Cardiac muscle cell (in vitro differentiated cells and primary cell): ENCODE measurements at regions not wholly inside any gene's neighbourhood (a gene's known extent, or its start where the extent isn't known, plus 50 kb on each side); places are given as distances from the start of the nearest gene placed in this dataset.

Experiments
- DNase-seq, 2 donors: peaks; one replicate each; pipeline versions ENCODE4 v3.0.0 to v3.0.0-alpha.2; 2010 to 2017; ENCODE audit warnings: low read depth in 1 of 2, low spot score in 1 of 2
- H3K27ac ChIP-seq: fragments of 200-600 bp; sonication (generic); 2 replicates; pipeline ENCODE4 v1.5.1; 2016
- H3K27me3 ChIP-seq: fragments of 200-600 bp; sonication (generic); 2 replicates; pipeline ENCODE4 v1.6.0; 2016; ENCODE audit warnings: control low read depth
- H3K36me3 ChIP-seq: fragments of 200-600 bp; sonication (generic); 2 replicates; pipeline ENCODE4 v1.5.1; 2016; ENCODE audit warnings: control low read depth
- H3K4me1 ChIP-seq: fragments of 200-600 bp; sonication (generic); 2 replicates; pipeline ENCODE4 v1.8.1; 2017; ENCODE audit warnings: low read depth, mild to moderate bottlenecking, mixed run types
- H3K4me3 ChIP-seq: fragments of 200-600 bp; sonication (generic); 2 replicates; pipeline ENCODE4 v1.5.1; 2016; ENCODE audit warnings: mild to moderate bottlenecking
- H3K9me3 ChIP-seq: fragments of 200-600 bp; sonication (generic); 2 replicates; pipeline ENCODE4 v1.5.1; 2017; ENCODE audit warnings: low read depth, mild to moderate bottlenecking, control low read depth
- TF ChIP-seq, protein P1 (sequence below): IDR thresholded peaks from 2 replicates; pipeline ENCODE4 v1.5.1; 2012; ENCODE audit warnings: low read depth, mild to moderate bottlenecking, low read length

DNA sequence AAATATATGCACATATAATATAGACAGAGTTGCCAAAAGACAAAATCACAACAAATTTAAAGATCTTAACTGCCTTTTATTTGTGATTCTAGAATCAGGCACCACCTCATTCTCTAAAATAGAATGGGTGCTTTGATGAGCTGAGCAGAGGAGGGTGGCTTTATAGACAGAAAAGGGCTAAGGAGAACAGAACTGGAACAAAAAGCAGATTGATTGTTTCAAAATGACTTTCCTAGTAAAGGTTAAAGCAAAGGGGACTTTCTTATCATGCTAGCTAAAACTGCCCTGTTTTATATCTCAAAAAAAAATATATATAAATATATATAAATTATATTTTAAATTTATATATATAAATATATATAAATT lies 287.6 kb downstream of the FAT3 start:
- Histone ChIP-seq H3K4me1 (no peaks in the 10 kb centered on the region), H3K4me3 (no peak overlapping the region), H3K36me3 (no peaks in the 10 kb centered on the region), H3K27ac (no peak overlapping the region), H3K27me3 (no peaks in the 10 kb centered on the region), H3K9me3 (no peaks in the 10 kb centered on the region)
- no peak for DNase-seq
- TF ChIP-seq, protein P1, sequence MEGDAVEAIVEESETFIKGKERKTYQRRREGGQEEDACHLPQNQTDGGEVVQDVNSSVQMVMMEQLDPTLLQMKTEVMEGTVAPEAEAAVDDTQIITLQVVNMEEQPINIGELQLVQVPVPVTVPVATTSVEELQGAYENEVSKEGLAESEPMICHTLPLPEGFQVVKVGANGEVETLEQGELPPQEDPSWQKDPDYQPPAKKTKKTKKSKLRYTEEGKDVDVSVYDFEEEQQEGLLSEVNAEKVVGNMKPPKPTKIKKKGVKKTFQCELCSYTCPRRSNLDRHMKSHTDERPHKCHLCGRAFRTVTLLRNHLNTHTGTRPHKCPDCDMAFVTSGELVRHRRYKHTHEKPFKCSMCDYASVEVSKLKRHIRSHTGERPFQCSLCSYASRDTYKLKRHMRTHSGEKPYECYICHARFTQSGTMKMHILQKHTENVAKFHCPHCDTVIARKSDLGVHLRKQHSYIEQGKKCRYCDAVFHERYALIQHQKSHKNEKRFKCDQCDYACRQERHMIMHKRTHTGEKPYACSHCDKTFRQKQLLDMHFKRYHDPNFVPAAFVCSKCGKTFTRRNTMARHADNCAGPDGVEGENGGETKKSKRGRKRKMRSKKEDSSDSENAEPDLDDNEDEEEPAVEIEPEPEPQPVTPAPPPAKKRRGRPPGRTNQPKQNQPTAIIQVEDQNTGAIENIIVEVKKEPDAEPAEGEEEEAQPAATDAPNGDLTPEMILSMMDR: no peak

DNA sequence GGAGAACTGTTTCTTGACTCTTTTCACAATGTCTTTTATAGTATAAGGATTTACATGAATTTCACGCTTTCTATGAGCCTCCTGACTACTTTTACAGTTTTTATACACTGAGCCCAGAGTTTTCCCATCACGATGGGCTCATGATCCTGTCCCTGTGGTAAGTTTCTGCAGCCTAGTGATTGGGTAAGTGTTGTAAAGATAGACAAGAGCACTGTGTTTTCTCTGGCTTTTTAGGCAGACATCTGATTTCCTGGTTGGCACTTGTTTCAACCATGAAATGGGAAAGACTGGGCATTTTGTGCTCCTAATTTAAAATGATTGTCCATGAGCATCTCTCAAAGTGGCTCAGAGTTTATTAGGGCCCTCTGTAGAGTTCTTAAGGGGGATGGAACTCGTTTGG lies 299.0 kb downstream of the FAT3 start:
- H3K4me1 ChIP-seq: no peaks in the 10 kb centered on the region
- H3K27me3 ChIP-seq: no peaks in the 10 kb centered on the region
- no peaks in the 10 kb centered on the region for H3K9me3 ChIP-seq
- TF ChIP-seq, protein P1: no peak
- H3K4me3 ChIP-seq: no peak overlapping the region
- no peak for DNase-seq
- no peaks in the 10 kb centered on the region for H3K36me3 ChIP-seq
- no peak overlapping the region for H3K27ac ChIP-seq

DNA sequence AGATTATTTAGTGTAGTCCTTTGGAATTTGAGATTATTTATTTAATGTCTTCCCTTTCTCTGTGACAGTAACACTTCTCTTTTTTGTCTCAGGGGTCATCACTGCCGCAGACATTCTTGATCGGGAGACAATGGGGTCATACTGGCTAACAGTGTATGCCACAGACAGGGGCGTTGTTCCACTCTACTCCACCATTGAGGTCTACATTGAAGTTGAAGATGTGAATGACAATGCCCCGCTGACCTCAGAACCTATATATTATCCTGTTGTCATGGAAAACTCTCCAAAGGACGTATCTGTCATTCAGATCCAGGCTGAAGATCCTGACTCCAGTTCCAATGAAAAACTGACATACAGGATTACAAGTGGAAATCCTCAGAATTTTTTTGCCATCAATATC lies 299.9 kb downstream of the FAT3 start:
- no peaks in the 10 kb centered on the region for H3K27me3 ChIP-seq
- H3K9me3 ChIP-seq: no peaks in the 10 kb centered on the region
- TF ChIP-seq, protein P1: no peak
- H3K27ac ChIP-seq: no peak overlapping the region
- DNase-seq: no peak
- H3K4me3 ChIP-seq: no peak overlapping the region
- no peaks in the 10 kb centered on the region for H3K4me1 ChIP-seq
- no peaks in the 10 kb centered on the region for H3K36me3 ChIP-seq

DNA sequence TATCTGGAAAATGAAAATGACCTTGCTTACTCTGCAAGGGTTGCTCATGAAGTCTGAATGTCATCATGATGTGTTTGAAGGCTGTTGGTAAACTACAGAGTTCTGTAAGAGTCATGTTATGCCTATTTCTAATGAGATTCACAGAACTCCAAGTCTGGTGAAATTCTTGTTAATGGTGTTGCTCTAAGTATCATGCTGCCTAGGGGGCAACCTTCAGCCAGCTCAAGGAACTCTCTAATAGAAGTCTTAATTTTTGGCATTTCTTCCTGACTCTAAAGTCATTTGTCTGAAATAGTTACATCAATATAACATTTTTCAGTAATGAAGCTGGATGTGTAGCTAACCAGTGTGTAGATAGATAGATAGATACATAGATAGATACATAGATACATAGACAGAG lies 302.8 kb downstream of the FAT3 start:
- DNase-seq: peak in 1 of 2 donors; percentile 13
- Histone ChIP-seq H3K27ac (no peak overlapping the region), H3K4me3 (no peak overlapping the region), H3K27me3 (no peaks in the 10 kb centered on the region), H3K4me1 (no peaks in the 10 kb centered on the region), H3K36me3 (no peaks in the 10 kb centered on the region), H3K9me3 (no peaks in the 10 kb centered on the region)
- TF ChIP-seq, protein P1: peak; percentile 17

DNA sequence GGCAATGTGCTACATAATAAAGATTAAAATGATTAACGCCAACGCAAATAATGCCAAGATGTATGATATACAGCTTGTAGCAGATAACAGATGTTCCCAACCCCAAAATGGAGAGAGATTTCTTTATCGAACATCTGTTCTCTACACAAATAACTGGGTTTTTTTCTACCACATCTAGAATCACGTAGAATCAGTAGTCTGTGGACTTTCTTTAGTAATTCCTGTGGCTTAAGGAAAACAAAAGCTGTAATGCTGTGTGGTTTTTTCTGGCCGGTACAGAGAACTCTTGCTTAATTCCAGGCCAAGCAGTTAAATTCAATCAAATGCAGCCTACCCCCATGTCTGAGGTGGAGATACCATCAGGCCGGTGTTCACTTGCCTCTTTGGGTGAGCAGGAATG lies 303.4 kb downstream of the FAT3 start:
- DNase-seq: peak in 1 of 2 donors; percentile 68
- Histone ChIP-seq H3K4me1 (no peaks in the 10 kb centered on the region), H3K4me3 (no peak overlapping the region), H3K27me3 (no peaks in the 10 kb centered on the region), H3K36me3 (no peaks in the 10 kb centered on the region), H3K9me3 (no peaks in the 10 kb centered on the region), H3K27ac (no peak overlapping the region)
- TF ChIP-seq, protein P1: no peak
